SK-N-SH (cell line): ENCODE measurements at regions not wholly inside any gene's neighbourhood (a gene's known extent, or its start where the extent isn't known, plus 50 kb on each side); places are given as distances from the start of the nearest gene placed in this dataset.

Source experiments
- EP300 ChIP-seq, 2 experiments: IDR thresholded peaks; 2 replicates each; pipeline versions ENCODE4 v1.4.0 to v1.6.1; 2012; ENCODE audit warnings: borderline replicate concordance in 1 of 2, low read depth in 1 of 2, low read length in 1 of 2
- EZH2phosphoT487 ChIP-seq: fragments of 200-600 bp; sonication (generic); IDR thresholded peaks from 2 replicates; pipeline ENCODE4 v1.6.1; 2017; ENCODE audit warnings: low read depth, mixed run types, mild to moderate bottlenecking, antibody characterized with exemption, moderate library complexity, borderline replicate concordance
- GABPA ChIP-seq: IDR thresholded peaks from 2 replicates; pipeline ENCODE4 v1.4.0; 2012; ENCODE audit warnings: low read depth, mild to moderate bottlenecking
- JUND ChIP-seq: IDR thresholded peaks from 2 replicates; pipeline ENCODE4 v1.4.0; 2012
- MEF2A ChIP-seq: IDR thresholded peaks from 2 replicates; pipeline ENCODE4 v1.4.0; 2012; ENCODE audit warnings: low read depth, borderline replicate concordance
- POLR2AphosphoS5 ChIP-seq: IDR thresholded peaks from 2 replicates; pipeline ENCODE4 v1.6.1; 2012; ENCODE audit warnings: low read depth, low read length
- SIN3A ChIP-seq: IDR thresholded peaks from 2 replicates; pipeline ENCODE4 v1.6.1; 2012; ENCODE audit warnings: low read depth, mild to moderate bottlenecking, low read length, moderate library complexity, borderline replicate concordance
- SMC3 ChIP-seq: IDR thresholded peaks from 2 replicates; pipeline ENCODE4 v1.6.1; 2012; ENCODE audit warnings: low read depth, low read length, improper control_type of control experiment
- TF ChIP-seq, protein P1 (sequence below): IDR thresholded peaks from 2 replicates; pipeline ENCODE4 v1.4.0; 2012; ENCODE audit warnings: low read depth
- TF ChIP-seq, protein P2 (sequence below): fragments of 150-350 bp; IDR thresholded peaks from 2 replicates; pipeline ENCODE4 v1.6.1; 2016; ENCODE audit warnings: mild to moderate bottlenecking, low read depth, low read length
- TF ChIP-seq, protein P3 (sequence below): IDR thresholded peaks from 2 replicates; pipeline ENCODE4 v1.6.1; 2012; ENCODE audit warnings: mild to moderate bottlenecking, low read depth, low read length, moderate library complexity
- TF ChIP-seq, protein P4 (sequence below): fragments of 200-600 bp; sonication (generic); IDR thresholded peaks from 2 replicates; pipeline ENCODE4 v1.6.1; 2017; ENCODE audit warnings: antibody characterized with exemption, mild to moderate bottlenecking, moderate library complexity

DNA sequence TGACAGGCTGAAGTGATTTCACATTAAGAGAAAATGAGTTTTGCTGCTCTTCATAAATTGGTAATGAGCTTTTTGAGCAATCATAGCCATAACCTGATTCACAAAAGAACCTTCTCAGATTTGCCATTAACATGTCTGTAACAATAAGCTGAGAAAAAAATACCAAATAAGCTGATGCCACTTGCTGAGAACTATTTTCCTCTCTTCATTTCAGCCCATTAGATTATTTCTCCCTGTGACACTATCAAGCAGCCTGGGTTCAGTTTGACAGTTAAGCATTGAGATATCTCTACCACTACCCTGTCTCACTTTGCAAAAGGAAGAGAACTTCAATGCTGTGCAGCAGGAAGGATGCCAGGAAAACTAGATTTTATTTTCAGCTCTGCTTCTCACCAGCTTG, 673.9 kb downstream of the TRIB2 start:
- TF ChIP-seq, protein P1, sequence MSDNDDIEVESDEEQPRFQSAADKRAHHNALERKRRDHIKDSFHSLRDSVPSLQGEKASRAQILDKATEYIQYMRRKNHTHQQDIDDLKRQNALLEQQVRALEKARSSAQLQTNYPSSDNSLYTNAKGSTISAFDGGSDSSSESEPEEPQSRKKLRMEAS, result no peak
- no peak for TF ChIP-seq SIN3A
- no peak for TF ChIP-seq SMC3
- no peak for TF ChIP-seq MEF2A
- TF ChIP-seq JUND, result no peak
- TF ChIP-seq, protein P2, sequence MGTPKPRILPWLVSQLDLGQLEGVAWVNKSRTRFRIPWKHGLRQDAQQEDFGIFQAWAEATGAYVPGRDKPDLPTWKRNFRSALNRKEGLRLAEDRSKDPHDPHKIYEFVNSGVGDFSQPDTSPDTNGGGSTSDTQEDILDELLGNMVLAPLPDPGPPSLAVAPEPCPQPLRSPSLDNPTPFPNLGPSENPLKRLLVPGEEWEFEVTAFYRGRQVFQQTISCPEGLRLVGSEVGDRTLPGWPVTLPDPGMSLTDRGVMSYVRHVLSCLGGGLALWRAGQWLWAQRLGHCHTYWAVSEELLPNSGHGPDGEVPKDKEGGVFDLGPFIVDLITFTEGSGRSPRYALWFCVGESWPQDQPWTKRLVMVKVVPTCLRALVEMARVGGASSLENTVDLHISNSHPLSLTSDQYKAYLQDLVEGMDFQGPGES, result no peak
- TF ChIP-seq, protein P3, sequence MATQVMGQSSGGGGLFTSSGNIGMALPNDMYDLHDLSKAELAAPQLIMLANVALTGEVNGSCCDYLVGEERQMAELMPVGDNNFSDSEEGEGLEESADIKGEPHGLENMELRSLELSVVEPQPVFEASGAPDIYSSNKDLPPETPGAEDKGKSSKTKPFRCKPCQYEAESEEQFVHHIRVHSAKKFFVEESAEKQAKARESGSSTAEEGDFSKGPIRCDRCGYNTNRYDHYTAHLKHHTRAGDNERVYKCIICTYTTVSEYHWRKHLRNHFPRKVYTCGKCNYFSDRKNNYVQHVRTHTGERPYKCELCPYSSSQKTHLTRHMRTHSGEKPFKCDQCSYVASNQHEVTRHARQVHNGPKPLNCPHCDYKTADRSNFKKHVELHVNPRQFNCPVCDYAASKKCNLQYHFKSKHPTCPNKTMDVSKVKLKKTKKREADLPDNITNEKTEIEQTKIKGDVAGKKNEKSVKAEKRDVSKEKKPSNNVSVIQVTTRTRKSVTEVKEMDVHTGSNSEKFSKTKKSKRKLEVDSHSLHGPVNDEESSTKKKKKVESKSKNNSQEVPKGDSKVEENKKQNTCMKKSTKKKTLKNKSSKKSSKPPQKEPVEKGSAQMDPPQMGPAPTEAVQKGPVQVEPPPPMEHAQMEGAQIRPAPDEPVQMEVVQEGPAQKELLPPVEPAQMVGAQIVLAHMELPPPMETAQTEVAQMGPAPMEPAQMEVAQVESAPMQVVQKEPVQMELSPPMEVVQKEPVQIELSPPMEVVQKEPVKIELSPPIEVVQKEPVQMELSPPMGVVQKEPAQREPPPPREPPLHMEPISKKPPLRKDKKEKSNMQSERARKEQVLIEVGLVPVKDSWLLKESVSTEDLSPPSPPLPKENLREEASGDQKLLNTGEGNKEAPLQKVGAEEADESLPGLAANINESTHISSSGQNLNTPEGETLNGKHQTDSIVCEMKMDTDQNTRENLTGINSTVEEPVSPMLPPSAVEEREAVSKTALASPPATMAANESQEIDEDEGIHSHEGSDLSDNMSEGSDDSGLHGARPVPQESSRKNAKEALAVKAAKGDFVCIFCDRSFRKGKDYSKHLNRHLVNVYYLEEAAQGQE, result no peak
- no peak for TF ChIP-seq POLR2AphosphoS5
- TF ChIP-seq, protein P4, sequence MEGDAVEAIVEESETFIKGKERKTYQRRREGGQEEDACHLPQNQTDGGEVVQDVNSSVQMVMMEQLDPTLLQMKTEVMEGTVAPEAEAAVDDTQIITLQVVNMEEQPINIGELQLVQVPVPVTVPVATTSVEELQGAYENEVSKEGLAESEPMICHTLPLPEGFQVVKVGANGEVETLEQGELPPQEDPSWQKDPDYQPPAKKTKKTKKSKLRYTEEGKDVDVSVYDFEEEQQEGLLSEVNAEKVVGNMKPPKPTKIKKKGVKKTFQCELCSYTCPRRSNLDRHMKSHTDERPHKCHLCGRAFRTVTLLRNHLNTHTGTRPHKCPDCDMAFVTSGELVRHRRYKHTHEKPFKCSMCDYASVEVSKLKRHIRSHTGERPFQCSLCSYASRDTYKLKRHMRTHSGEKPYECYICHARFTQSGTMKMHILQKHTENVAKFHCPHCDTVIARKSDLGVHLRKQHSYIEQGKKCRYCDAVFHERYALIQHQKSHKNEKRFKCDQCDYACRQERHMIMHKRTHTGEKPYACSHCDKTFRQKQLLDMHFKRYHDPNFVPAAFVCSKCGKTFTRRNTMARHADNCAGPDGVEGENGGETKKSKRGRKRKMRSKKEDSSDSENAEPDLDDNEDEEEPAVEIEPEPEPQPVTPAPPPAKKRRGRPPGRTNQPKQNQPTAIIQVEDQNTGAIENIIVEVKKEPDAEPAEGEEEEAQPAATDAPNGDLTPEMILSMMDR, result no peak
- no peak for TF ChIP-seq GABPA
- no peak for TF ChIP-seq EP300 (IDR thresholded peaks at IDR 0.05; ENCODE audit: borderline replicate concordance in 1 of 2, low read depth in 1 of 2, low read length in 1 of 2)
- TF ChIP-seq EZH2phosphoT487, result no peak
